ENCODE measurements at regions not wholly inside any gene's neighbourhood (a gene's known extent, or its start where the extent isn't known, plus 50 kb on each side); places are given as distances from the start of the nearest gene placed in this dataset.
"Not testable (repeated sequence)": the region's sequence is repeated elsewhere in the genome, so short reads cannot be mapped to it uniquely, and the experiment has no call there.

- DNase-seq (ENCODE audit: low spot score), result no peak
Observed at GRCh38 chr22:22346401-22347107, 102.0 kb downstream of the VPREB1 start.

- no peak for DNase-seq (ENCODE audit: low spot score)
Observed at GRCh38 chr22:22348127-22348814, 103.7 kb downstream of the VPREB1 start.

GRCh38 chr22:22348815-22349454, 104.3 kb downstream of the VPREB1 start:
- DNase-seq (ENCODE audit: low spot score), result no peak

DNA sequence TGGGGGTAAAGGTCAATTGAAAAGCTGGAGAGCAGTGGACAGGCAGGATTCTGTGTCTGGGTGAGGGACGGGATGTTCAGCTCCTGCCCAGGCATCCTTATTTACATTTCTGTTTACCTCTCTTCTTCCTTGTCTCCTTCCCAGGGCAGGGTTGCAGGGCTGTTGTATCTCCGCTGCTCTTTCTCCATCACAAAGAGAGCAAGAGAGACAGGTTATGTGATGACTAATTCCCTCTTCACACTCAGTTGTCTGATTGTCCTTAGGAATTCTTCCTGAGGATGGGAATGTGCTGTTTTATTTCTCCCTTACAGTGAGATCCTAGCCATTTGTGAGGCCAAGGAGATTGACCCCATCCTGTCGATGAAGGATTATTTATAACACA, 104.9 kb downstream of the VPREB1 start:
- no peak for DNase-seq (ENCODE audit: low spot score)

GRCh38 chr22:22351366-22351765, 106.8 kb downstream of the VPREB1 start:
- no peak for DNase-seq (ENCODE audit: low spot score)

GRCh38 chr22:22352371-22352999, 107.9 kb downstream of the VPREB1 start:
- DNase-seq (ENCODE audit: low spot score), result peak; percentile 42

DNA sequence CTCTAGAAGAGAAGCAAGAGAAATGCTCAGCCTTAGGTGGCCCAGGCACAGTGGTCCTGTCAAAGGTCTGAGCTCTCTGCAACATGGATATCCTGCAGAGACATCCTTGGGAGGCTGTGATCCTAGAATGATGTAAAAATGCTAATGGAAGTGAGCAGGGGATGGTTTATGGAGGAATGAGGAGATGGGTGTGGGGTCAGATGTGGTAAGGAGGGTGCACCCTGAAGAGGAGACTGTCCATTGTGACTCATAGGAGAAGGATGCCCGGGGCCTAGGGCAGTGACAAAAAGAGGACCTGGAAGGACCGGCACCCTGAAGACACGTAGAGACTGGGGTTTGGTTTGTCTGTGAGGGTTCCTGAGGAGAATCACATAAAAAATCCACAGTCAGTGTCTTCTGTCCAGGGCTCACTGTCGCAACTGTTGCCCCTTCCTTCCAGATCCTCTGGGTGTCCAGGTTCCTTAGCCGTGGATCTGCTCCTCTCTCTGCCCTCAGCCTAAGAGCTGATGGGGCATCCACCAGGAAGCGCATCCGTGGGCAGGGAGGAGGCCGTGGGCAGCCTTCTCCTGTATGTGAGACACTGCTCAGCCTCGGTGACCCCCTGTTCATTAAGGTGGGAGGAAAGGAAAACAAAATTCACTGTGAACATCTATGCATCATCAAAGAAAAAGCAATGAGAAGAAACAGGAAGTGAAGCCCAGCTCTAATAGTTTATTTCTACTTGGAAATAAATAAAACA, 110.7 kb downstream of the VPREB1 start:
- DNase-seq (ENCODE audit: low spot score), result no peak

- DNase-seq (ENCODE audit: low spot score), result peak; percentile 74
Observed at GRCh38 chr22:22357024-22357883, 112.7 kb downstream of the VPREB1 start.

- DNase-seq (ENCODE audit: low spot score), result no peak
Observed at GRCh38 chr22:22358152-22358551, 113.6 kb downstream of the VPREB1 start.

- no peak for DNase-seq (ENCODE audit: low spot score)
Observed at GRCh38 chr22:22358686-22359085, 114.1 kb downstream of the VPREB1 start.

- DNase-seq (ENCODE audit: low spot score), result no peak
Observed at GRCh38 chr22:22359465-22359864, 114.9 kb downstream of the VPREB1 start.

DNA sequence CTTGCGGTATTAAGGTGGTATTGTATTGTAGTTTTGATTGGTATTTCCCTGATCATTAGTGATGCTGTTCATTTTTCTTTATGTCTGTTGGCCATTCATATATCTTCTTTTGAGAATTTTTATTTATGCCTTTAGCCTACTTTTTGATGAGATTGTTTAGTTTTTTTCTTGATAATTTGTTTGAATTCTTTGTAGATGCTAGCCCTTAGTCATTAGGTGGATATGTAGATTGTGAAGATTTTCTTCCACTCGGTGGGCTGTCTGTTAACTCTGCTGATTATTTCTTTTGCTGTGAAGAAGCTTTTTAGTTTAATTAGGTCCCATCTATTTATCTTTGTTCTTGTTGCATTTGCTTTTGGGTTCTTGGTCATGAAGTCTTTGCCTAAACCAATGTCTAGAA, 115.4 kb downstream of the VPREB1 start:
- no peak for DNase-seq (ENCODE audit: low spot score)

- DNase-seq (ENCODE audit: low spot score), result no peak
Observed at GRCh38 chr22:22362311-22362710, 117.7 kb downstream of the VPREB1 start.

GRCh38 chr22:22362936-22363335, 118.3 kb downstream of the VPREB1 start:
- DNase-seq (ENCODE audit: low spot score), result no peak

GRCh38 chr22:22364207-22364606, 119.6 kb downstream of the VPREB1 start:
- DNase-seq (ENCODE audit: low spot score), result no peak

DNA sequence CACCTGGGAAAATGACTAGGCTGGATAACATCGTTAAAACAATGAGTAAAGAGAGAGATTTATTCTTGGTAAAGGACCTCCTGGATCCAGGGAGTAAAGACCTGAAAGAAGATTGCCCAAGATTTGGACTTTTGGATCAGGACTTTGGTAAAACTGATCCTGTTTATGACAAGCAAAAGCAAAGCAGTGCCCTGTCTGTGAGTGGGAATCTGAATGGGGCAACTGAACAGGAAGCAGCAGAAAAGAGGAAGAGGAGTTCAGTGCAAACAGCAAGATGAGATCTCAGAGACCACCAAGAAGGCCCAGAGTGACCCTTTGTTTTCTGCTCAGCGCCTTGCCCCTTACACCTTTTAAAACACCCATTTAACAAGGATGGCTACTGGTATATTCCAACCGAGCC, 122.0 kb downstream of the VPREB1 start:
- no peak for DNase-seq (ENCODE audit: low spot score)

GRCh38 chr22:22368516-22368915, 123.9 kb downstream of the VPREB1 start:
- DNase-seq (ENCODE audit: low spot score), result no peak

GRCh38 chr22:22369219-22369963, 124.8 kb downstream of the VPREB1 start:
- DNase-seq (ENCODE audit: low spot score), result not testable (repeated sequence)

DNA sequence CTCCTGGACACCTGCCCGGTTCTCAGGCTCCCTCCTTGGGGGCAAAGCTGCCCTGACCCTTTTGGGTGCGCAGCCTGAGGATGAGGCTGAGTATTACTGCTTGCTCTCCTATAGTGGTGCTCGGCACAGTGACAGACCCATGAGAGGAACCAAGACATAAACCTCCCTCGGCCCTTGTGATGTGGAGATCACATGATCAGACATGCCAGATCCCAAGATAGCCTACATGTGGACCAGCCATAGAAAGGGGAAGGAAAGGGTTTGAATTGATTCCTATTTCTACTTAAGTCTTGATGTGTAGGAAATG, 125.3 kb downstream of the VPREB1 start:
- DNase-seq (ENCODE audit: low spot score), result no peak

DNA sequence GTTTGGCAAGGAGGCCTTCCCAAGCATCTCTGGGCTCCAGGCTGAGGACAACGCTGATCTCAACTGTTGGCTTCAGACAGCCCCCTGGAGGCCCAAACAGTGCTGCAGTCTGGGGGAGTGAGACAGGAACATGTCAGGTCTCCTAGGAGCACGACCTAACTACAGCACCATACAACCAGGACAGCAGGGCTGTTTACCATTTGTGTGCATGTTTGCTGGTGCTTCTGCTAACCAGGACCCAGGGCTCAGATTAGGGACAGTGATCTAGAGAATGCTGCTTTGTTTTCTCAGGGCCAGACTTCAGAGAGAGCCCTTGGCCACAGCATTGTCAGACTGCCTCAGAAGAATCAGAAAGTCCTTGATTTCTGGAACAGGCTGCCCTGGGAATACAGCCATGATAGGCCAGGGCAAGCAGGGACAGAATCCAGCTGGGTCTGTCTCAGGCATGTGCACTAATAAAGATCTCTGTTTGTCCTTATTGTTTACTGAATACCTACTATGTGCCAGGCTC, 126.5 kb downstream of the VPREB1 start:
- no peak for DNase-seq (ENCODE audit: low spot score)

All from left forelimb (tissue), 1 donor.